GOT3 (cell line): ENCODE measurements at regions not wholly inside any gene's neighbourhood (a gene's known extent, or its start where the extent isn't known, plus 50 kb on each side); places are given as distances from the start of the nearest gene placed in this dataset.
"Not testable (repeated sequence)": the region's sequence is repeated elsewhere in the genome, so short reads cannot be mapped to it uniquely, and the experiment has no call there.

Experiments used
- DNase-seq: peaks from one replicate; lab custom pipeline; 2025; ENCODE audit warnings: mixed read lengths; lab: John Stamatoyannopoulos, UW

DNA sequence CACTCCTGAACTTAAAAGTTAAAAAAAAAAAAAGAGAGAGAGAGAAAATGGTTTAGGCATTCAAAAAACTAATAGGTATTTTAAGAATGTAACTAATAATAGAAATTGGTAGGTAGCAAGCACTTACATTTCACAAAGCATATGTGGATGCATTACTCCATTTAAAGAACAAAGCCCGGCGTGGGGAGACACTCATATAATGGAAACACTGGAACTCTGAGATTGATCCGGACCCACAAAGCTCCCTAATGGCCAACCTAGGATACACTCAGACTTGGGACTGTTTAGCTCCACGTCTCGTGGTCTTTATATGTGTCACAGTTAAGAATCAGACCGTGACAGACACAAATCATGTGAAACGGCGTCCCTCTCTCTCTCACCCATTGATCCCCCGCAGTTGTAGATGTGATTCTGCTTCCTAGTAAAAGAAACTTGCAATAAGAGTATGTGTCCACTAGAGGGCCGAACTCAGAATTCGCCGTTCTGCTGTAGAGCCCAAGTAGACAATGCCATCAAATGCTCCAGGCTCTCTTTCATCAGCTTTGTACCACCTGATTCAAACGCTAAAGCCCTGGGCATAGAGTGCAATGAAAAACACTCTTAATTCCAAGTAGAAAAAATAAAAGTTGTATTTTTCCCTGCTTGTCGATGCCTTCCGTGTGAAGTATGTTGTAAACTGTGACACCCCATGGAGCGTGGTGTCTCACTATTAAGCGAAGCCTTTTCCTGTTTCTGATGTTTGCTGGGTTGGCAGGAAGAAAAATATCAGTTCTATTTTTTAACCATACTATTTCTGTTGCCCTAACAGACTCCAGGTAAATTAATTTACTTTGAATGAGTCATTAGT lies 429.0 kb upstream of the MTPN start:
- DNase-seq: no peak

DNA sequence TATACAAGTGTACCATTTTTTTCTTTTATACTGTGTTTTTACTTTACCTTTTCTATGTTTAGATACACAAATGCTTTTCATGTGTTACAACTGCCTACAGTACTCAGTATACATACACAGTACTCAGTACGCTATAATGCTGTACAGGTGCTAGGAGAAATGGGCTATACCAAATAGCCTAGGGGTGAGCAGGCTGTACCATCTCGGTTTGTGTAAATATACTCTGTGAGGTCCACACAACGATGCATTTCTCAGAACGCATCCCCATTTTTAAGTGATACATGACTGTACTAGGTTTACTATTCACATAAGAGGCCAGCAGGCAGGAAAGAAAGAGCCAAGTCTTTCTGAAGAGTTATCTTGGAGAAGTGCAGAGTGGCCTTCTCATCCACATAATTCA lies 426.4 kb upstream of the MTPN start:
- no peak for DNase-seq

DNA sequence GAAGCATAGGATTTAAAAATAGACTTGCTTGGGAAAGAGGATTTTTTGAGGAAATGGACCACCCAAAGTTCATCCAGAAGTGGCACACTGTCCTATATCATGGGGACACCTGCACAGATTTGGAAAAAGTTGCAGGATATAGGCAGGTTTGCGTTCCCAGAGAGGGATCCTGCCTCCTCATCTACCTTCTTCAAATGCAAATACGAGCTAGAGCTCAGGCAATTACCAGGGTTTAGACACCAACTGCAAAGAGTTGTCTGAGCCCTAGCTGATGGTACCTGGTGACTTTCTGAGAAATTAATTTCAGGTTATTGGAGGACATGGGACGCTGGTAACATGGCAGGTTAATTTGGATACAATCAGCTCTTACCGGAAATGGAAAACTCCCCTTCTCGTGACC lies 423.7 kb upstream of the MTPN start:
- no peak for DNase-seq

DNA sequence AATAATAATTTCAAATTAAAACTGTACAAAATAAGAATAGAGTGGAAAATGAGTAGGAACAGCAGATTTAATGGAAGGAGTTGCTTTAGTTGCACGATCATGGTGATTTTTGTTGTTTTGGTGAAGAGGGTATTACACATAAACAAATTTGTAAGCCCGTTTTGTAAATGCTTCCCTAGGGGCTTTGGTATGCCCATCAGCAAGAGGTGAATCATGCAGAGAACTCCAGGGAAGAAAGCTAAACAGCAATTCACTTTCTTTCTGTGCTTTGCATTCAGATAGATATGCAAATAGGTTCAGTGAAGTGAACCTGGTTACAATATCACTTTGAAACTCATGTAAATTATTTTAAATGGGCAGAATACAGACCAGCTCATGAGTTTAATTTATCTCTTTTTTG lies 422.2 kb upstream of the MTPN start:
- DNase-seq: no peak

DNA sequence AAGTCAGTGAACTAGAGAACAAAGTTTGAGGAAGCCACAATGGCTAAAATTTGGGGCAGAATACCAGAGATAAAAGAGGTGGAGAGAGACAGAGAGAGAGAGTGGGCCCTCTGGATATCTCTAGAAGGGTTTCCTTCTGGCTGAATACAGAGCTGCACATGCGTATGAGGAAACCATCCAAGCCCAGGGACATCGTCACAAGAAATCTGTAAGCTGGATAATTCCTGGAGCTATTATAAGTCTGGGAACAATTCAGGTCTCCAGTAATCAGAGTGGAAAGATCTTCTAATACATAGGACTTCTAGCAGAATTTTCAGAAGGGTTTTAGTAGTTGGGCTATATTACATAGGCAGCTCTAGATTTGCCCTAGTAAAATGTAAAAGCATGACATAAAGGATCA lies 415.7 kb upstream of the MTPN start:
- DNase-seq: no peak

DNA sequence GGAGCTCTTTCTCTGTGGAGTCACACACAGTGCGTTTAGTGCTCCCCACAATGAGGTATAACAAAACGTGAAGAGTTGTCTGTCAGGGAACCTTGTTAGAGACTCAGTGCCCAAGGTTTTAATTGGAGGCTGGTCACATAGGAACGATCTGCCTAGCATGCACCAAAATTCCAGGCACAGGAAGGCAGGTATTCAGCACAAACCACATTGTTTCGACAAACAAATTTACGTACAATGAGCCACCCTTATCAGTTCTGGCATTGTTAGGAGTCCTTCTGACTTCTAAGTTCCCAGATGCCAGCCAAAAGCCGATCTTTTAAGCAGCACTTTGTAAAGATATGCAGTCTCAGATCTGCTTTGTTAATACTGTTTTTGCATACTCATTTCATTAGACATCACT lies 414.2 kb upstream of the MTPN start:
- no peak for DNase-seq

DNA sequence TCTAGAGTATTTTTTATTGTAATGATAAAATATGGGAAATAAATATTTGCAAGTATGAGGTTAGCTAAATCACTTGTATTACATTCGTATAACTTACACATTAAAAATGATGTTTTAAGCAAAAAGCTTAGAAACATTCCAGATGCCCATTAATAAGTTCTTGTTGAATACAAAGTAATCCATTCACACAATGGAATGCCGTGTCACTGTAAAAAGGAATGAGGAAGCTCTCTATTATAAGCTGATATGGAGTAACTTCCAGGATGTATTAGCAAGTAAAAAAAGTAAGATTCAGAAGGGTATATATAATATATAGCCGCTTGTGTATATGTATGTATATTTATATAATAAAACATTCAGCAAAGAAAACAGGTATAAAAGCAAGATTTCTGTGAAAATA lies 412.8 kb upstream of the MTPN start:
- no peak for DNase-seq

DNA sequence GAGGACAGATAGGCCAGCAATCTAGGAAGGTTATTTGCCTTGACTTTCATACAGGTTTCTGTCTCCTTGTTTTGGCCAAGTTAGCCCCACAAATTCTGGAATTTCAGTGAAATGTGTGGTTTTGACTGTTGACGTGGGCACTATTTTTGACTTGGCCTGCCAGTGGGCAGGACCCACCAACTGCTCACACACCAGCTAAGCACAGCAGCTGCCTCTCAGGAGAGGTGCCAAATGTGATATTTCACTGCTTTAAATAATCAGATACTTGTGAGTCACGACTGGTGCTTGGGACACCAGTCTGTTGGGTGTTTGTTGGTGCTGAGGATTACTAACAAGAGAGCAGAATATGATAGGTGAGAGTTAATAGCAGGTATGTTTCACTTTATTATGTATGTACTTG lies 409.7 kb upstream of the MTPN start:
- no peak for DNase-seq

DNA sequence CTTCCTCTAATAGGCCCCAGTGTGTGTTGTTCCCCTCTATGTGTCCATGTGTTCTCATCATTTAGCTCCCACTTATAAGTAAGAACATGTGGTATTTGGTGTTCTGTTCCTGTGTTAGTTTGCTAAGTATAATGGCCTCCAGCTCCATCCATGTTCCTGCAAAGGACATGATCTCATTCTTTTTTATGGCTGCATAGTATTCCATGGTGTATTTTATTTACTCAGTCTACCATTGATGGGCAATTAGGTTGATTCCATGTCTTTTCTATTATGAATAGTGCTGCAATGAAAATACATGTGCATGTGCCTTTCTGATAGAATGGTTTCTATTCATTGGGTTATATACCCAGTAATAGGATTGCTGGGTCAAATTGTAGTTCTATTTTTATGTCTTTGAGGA lies 394.2 kb upstream of the MTPN start:
- DNase-seq: not testable (repeated sequence)

DNA sequence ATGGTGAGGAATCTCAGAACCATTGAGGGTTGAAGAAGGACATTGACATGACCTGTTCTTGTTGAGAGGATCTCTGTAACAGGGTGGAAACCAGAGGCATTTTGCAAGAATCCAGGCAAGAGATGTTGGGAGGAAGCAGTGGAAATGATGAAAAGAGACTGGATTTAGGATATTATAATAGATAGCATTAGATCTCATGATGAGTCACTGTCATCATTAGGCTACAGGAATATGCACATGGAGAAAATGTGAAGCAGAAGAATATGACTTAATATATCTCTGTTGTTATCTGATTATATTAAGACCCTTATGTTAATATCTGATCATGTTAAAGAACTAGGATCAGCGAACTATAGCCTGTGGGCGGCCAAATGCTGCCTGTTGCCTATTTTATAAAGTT lies 393.0 kb upstream of the MTPN start:
- DNase-seq: no peak

DNA sequence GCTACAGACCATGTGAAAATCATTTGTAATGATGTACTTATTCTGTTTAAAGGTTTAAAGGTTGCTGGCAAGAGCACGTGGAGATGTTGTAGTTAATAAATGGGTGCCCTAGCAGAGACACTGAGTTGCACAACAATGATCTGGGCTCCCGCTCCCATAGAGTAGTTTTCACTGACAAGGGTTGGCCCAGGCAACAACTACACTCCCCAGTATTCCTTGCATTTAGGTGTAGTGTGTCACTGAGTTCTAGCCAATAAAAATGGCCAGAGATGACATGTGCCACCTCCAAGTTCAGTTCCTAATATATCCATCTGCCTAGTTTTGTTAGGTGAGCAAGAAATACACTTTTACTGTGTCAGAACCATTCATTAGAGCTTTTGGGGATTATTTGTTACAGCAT lies 392.1 kb upstream of the MTPN start:
- DNase-seq: no peak

DNA sequence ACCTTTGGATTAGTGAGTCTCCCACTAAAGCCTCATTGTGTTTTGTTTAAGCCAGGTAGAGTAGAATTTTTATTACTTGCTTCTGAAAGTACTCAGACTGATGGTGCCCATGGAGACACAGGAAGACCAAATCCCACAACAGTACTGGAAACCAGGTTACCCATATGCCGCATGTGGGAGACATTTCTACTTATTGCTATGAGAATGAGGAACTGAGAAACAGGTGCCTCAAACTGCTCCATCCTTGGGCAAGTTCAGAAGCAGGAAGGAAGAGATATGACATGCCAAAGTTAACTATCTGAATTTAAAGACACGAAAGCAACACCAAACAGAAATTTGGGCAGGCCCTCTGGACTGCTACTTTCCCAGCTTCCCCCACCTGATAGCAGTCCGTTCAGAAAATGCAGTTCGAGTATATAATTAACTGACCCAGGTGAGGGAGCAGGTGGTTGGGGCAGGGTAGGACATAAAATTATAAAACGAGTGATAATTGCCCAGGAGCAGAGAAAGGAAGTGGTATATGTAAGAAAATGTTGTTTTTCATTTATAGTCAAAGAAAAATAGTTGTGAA lies 382.3 kb upstream of the MTPN start:
- DNase-seq: no peak

DNA sequence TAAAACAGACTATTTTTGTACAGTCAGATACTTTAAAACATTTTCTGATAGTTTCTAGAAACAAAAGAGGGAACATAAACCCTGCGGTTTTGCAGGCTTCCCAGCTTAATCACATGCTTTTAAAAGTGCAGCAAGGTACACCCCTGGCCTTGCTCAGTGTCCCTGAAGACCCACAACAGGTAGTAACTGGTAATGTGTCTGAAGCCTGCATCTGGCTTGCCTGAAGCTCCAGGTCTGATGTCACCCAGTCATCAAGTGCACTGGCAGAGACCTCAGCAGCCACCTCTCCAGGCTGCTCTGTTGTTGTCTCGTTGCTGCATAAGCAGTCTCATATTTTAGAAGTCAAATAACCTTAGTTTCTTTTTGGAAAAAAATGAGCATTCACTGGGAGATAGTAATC lies 376.1 kb upstream of the MTPN start:
- no peak for DNase-seq

DNA sequence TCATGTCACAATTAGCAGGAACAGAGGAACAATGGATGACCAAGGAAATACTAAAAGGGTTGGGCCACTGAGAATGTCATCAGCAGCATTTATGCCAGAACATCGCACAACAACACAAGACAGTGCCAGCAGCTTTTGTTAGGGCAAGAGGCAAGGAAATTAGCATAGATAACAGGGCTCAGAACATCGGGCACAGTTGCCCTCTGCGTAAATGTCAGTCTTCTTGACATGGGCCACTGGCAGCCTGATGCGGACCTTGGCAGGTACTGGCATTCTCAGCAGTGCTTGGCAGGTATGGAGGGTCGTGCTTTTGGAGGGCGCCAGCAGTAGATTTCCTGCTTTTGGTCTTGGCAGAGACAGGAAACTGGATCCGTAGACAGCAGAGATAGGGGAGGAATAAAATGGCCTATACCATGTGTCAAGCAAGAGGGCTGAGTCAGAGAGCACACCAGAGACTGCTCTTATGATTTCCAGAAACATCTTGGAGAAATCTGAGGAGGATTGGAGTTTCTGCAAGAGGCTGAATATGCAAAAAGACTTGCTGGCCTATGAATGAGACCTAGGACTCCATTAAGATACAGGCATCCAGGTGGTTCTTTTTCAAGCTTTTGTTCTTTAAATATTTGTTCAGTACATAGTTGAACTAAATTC lies 371.5 kb upstream of the MTPN start:
- no peak for DNase-seq

DNA sequence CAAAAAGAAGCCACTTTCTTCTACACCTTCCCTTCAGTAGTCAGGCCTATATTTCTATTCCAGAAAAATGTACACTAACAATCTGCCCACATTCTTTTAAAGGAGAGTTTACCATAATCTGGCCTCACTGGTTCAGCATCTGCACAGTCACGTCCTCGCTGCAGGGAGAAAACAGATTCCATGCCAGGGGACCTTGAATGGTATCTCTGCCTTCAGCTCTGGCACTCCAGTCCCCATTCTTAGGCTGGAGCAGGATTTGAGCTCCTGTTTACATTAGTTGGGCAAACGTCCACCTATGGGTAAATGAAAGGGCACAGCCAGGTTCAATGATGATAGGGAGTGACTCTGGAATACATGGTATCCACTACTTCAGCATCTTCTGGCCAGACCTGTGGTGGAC lies 371.0 kb upstream of the MTPN start:
- no peak for DNase-seq

DNA sequence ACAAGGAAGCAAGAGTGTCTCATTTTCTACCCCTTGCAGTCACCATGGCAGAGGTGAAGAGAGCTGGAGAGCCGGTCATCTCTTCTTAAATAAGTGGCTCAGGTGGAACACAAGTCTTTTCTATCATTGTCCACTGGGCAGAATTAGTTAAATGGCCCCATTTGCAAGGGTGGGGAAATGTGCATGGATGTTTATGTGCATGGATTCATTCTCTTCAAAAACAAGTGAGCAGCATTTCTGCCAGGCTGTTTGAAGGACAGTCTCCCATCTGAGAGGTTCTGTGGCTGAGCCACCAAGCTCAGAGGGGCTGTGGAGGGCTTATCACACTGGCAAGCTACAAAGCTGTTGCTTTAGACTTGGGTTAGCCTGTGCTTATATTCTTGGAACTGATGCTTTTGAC lies 370.3 kb upstream of the MTPN start:
- DNase-seq: no peak

DNA sequence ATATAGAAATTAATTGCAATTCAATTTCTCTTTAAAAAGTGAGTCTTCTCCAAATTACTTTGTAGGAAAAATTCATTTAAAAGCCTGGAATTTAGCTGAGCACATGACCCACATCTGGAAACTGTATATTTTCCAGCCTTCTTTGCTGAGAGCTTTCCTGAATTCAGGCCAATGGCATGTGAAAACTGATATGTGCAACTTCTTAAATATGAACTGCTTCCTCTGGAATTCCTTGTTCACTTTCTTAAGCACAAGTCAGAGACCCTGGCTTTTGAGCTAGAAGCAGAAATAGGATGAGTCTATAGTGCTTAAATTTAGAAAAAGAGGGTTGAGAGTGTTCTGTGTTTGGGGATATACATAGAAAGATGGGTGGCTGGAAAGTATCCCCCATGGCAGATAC lies 365.1 kb upstream of the MTPN start:
- no peak for DNase-seq

DNA sequence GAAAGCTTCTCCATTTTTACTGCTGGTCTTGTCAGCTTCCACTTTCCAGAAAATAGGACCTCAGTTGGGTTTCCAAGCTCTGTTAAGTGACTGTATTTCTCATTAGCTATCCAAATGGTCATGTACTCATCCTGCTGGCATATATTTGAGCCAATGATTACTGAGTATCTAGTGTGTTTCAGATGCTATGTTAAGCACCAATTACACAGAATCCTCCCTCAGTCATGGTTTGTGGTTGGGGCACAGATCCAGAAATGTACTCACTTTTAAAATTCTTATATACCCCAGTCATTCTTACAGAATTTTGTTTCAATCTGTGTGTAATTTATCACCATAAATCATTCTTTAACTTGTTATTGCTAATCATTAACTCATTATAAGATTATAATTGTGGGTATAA lies 362.3 kb upstream of the MTPN start:
- no peak for DNase-seq

DNA sequence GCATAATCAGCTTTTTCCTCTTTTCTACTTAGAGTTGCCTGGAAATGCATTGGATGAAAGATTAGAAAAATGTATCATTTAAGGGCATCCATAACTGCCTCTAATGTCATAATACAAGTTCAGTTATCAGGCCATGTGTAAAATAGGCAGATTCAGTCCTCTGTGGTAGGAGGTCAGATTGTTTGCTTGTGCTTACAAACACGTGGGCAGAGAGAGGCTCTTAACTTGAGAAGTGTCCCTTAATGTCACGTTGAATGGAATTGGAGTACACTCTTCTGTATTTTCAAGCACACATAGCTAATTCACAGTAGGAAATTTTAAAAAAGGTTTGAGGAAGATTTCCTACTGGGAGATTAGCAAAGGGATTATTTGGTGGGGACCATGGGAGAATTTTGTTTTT lies 359.8 kb upstream of the MTPN start:
- no peak for DNase-seq

DNA sequence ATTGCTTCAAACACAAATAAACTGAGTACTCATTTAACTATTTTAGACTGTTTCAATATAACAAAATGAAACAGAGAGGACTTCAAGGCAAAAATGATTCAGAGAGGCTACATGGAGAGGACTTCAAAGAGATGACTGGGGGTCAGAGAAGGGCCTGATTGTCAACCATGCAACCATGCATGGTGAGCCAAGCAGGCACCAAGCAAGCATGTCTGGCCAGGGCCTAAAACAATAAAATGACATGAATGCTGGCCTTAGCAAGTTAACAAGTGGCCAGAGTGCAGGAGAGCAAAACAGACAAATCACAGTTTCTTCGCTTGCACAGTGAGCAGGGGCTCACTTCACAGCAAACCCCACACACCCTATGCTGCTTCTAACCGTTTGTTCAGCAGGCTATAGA lies 356.5 kb upstream of the MTPN start:
- no peak for DNase-seq

DNA sequence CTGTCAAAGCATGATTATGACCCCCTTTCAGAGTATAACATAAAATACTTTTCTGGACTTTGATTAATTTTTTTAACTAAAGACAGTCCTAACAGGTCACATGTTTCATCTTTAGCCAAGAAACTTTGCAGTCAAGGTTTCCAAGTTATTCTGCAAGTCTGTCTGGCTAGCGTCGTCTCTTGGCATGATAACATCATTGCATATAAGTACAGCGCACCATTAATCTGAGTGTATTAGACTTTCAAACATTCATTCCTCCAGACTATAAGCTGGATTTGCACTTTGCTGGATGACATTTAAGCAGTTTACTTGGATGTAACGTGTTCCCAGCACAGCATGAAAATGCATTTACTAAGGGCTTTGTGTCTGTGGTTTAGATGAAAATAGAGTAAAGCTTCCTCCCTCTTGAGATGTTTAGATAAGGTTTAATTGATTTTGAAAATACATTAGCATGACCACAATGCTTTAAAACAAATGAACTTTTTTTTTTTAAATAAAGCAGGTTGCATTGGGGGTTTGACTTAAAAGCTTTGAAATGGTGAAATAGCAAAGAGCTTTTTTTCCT lies 349.0 kb upstream of the MTPN start:
- no peak for DNase-seq

DNA sequence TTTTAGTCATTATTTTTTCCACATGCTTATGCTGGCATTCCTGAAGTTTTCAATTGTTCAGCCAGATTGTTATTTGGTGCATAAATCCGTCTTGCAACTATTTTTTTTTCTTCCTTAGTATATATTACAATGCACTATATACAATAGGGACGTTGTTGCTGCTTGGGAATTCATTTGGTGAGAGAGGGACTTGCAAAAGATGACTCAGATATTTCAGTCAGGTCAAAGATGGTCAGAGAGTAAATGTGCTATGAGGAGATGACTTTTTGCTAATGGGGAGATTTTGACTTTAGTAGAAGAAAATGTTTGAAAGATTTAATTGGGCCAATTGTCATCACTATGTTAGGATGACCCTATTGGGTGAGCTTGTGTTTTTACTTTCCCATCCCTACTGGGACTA lies 348.4 kb upstream of the MTPN start:
- no peak for DNase-seq

DNA sequence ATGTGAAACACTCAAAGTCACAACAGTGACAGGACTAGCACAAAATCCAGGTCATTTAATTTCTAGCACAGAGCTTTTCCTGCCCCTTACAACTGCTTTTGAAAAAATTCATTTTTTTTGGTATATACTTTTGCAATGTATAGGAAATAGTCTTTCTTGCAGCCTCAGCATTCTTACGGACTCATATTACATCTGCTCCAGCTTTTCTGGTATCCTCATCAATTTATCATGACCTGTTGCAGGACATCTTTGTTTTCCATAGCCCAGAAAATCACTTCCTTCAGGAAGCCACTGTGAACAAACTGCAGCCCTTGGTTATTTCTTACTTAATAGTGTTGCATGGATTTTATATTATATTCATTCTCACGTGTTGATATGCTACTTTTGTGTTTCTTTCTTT lies 347.9 kb upstream of the MTPN start:
- no peak for DNase-seq
